Cardiac septum (tissue), 1 donor: ENCODE measurements at regions not wholly inside any gene's neighbourhood (a gene's known extent, or its start where the extent isn't known, plus 50 kb on each side); places are given as distances from the start of the nearest gene placed in this dataset.
"Not testable (repeated sequence)": the region's sequence is repeated elsewhere in the genome, so short reads cannot be mapped to it uniquely, and the experiment has no call there.

Experiments
- DNase-seq: peaks from one replicate; pipeline ENCODE4 v3.0.0-alpha.2; 2020; ENCODE audit warnings: low spot score
- intact Hi-C: fragments of 100-400 bp; cut with DNase I; formaldehyde crosslinking; loops from one replicate; pipeline ENCODE4 v1.14.0; 2022
- donor health status: DM: no; HTN: no; CAD: no.

- no peak for DNase-seq
- intact Hi-C loops = no loop called here
Observed at GRCh38 chr5:101806410-101806809, 489.7 kb downstream of the SLCO4C1 start.

DNA sequence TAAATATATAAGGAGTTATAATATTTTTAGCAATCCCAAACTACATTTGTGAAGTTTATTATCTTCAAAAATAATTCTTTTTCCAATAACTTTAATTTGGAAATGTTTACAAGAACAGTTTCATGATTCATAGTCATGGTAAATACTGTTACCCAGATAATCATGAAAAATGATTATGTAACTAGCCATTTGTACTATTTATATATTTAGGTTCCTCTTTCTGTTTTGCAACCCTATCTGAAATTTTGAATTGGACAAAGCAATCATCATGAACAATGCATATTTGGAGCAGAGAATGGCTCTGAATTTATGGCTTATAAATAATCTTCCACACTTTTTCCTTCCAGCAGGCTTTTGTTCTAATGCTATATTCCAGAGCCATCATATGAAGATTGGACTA is 499.7 kb downstream of the SLCO4C1 start:
- intact Hi-C loops = no loop called here
- DNase-seq = no peak

GRCh38 chr5:101788797-101789196 is 507.3 kb downstream of the SLCO4C1 start:
- DNase-seq = no peak
- intact Hi-C loops = no loop called here

DNA sequence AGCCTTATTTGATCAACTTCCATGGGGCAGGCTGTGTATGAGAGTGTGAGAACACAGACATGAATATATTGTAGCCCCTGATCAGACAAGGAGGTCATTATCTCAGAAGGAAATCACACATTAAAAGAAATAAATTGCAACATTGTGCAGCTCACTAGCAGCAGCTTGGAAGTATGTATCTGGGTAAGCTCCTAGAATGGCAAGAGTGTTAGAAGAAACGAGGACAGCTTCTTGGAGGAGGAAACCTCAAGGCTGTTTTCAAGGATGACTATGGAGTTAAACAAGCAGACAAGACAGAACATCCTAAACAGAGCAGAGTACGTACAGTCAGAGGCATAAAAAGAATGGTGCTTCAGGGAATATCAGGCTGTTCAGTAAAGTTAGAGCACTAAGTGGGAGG is 511.0 kb downstream of the SLCO4C1 start:
- intact Hi-C loops = no loop called here
- no peak for DNase-seq

DNA sequence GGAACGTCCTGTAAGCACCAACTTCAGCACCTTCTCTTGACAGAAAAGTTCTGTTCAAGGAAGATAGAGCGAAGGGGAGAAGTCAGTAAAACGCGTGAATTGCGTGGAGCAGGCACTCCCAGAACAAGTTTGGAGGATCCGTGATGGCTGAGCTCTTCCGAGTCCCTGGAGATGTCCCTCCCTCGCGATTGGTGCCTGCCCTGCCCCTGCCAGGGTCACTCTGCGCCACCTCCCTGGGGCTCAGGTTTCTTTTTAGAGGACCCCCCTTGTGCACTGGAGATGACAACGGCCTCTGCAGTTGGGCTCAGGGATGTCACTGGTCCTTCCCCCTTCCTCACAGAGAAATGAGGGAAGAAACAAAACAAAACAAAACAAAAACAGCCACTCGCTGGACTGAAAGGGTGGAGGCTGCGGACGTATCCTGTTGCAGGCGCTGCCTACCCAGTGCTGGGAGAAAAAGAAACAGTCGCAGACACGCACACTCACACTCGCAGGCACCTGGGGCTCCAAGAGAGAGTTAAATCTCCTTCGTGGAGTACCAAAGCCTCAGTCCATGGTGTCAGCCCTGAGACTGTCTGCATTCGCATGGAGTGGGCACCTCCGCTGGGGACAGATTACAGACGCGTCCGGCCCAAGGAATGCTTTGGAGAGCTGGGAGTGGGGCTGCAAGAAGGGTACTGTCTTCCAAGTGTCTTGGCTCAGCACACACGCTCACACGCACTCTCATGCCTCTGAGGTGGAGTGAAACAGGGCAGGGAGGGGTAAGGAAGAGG is 512.7 kb downstream of the SLCO4C1 start:
- DNase-seq = no peak
- intact Hi-C loops = no loop called here

- no peak for DNase-seq
- intact Hi-C loops = no loop called here
Observed at GRCh38 chr5:101782352-101783103, 513.6 kb downstream of the SLCO4C1 start.

- no peak for DNase-seq
- intact Hi-C loops = no loop called here
Observed at GRCh38 chr5:101751105-101751504, 545.0 kb downstream of the SLCO4C1 start.

DNA sequence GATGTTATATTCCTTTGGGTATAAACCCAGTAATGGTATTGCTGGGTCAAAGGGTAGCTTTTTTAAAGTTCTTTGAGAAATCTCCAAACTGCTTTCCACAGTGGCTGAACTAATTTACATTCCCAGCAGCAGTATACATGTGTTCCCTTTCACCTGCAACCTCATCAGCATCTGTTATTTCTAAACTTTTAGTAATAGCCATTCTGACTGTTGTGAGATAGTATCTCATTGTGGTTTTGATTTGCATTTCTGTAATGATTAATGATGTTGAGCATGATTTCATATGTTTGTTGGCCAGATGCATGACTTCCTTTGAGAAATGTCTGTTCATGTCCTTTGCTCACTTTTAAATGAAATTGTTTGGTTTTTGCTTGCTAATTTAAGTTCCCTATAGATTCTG is 553.1 kb downstream of the SLCO4C1 start:
- DNase-seq, intact Hi-C loops: not testable (repeated sequence)

- DNase-seq = no peak
Observed at GRCh38 chr5:101728933-101729332, 567.2 kb downstream of the SLCO4C1 start.

GRCh38 chr5:101721543-101721942 is 574.5 kb downstream of the SLCO4C1 start:
- no peak for DNase-seq
- intact Hi-C loops = no loop called here

More at GRCh38 chr5:101728933-101729332, 567.2 kb downstream of the SLCO4C1 start:
- intact Hi-C loops = no loop called here

DNA sequence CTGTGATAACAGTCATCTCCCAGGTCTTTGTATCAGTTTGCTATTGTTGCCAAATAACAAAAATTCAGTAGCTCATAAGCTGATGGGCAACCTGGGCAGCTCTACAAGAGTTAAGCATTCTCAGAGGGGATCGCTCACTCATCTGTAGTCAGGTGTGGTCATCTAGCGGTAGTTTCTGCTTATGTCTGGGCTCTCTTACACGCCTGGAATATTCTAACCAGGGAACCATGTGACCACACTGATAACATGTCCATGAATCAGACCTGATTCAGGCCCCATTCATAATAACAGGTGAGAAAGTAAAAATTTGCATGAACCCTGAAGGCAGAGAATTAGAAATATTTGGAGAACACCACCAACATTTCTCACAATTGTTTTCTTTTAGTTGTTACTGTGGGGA is 576.1 kb downstream of the SLCO4C1 start:
- intact Hi-C loops = no loop called here
- no peak for DNase-seq

- intact Hi-C loops = no loop called here
- DNase-seq = no peak
Observed at GRCh38 chr5:101717721-101718120, 578.4 kb downstream of the SLCO4C1 start.

- no peak for DNase-seq
- intact Hi-C loops = no loop called here
Observed at GRCh38 chr5:101716941-101717340, 579.1 kb downstream of the SLCO4C1 start.

GRCh38 chr5:101715790-101716189 is 580.3 kb downstream of the SLCO4C1 start:
- intact Hi-C loops, DNase-seq: not testable (repeated sequence)

GRCh38 chr5:101689306-101689705 is 606.8 kb downstream of the SLCO4C1 start:
- DNase-seq = no peak
- intact Hi-C loops = no loop called here

GRCh38 chr5:101688156-101688555 is 607.9 kb downstream of the SLCO4C1 start:
- DNase-seq = no peak
- intact Hi-C loops = no loop called here

DNA sequence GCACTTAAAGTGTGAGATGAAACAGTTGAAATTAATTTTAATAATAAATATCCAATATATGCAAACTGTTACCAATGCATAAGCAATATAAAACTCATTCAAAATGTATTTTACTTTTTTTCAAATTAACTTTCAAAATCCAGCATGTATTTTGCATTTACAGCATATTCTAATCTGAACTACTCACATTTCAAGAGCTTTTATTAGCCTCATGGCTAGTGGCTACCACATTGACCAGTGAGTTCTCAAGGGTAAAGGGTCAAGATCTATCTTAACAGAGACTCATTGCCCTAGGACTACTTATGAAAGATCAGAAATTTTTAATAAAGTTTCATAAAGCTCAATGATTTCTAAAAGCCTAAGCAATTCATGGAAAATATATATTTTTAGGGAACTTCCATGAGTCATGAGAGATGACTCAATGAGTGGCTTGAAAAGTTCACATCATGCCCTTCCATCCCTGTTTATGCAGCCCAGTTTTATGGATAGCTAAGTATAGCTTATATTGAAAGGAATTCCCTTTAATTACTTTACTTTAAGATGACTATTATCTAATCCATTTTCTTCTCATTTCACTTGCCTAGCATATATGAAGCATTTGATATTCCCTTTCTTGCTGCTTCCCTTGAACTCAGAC is 608.6 kb downstream of the SLCO4C1 start:
- intact Hi-C loops = no loop called here
- DNase-seq = no peak

- DNase-seq = no peak
- intact Hi-C loops = no loop called here
Observed at GRCh38 chr5:101686536-101687157, 609.4 kb downstream of the SLCO4C1 start.

GRCh38 chr5:101679816-101680215 is 616.3 kb downstream of the SLCO4C1 start:
- intact Hi-C loops = no loop called here
- DNase-seq = no peak

DNA sequence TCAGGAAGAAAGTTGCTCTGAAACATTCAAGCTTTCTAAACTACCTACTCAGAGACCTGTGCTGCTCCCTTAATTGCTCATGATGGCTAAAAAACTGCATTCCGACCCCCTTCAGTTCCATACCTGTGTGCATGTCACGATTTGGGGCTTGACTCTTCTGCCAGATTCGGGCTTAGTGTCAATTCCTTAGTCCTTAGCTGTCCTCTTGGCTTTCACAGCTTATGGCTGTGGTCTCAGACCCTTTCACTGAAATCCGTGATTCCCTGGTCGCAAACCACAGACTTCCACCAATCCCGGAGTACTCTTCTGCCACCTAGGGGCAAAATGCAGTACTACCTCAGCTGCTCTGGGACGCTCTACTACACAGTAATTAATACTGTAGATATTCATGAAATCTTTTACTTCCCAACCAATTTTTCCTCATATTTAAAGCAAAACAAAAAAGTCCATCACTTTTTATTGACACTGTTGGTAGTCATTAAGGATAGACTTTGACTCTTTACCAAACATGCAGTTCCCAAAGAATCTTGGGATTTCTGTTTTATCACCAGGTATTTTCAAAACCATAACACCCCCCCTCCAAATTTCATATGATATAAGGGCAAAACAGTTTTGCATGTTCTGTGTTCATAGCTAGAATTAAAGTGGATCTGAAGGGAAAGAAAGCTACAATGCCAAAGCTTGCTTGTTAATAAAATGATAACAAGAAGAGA is 617.4 kb downstream of the SLCO4C1 start:
- DNase-seq = no peak

More for the DNA sequence above, 617.4 kb downstream of the SLCO4C1 start:
- intact Hi-C loops = no loop called here
